ENCODE measurements at regions not wholly inside any gene's neighbourhood (a gene's known extent, or its start where the extent isn't known, plus 50 kb on each side); places are given as distances from the start of the nearest gene placed in this dataset.

DNA sequence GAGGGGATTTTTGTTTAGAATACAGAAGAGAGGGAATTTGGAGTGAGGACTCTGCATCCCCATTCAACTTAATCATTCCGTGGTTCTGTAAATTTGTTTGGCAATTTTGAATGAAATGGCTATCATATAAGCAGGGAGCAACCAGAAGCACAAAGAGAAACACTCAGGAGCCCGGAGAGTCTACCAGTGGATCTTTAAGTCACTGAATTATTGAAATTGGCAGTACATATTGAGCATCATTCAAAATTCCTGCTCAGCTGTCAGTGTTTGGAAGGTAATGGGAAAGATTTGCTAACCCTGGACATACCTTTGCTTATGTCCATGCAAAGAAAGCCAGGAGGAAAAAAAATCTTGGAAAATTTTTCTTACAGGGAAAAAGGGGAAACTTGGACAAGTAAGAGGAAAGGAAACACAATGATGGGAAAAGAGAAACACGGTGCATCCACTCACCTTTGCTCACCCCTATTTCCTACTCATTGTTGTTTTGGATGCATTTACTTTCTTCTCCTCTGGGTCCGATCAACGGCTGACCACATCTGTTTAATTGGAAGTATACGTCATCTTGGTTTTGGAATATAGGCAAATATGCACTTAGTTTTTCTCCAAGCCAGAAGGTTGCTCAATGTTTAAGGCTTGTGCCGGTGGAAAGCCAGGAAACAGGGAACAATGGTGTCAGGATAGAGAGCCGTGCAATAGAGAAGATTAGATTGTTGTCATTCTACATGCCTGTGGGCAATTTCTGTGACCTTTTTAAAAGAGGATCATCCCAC is 243.0 kb upstream of the LYPLAL1 start:
- TF ChIP-seq, protein P1, sequence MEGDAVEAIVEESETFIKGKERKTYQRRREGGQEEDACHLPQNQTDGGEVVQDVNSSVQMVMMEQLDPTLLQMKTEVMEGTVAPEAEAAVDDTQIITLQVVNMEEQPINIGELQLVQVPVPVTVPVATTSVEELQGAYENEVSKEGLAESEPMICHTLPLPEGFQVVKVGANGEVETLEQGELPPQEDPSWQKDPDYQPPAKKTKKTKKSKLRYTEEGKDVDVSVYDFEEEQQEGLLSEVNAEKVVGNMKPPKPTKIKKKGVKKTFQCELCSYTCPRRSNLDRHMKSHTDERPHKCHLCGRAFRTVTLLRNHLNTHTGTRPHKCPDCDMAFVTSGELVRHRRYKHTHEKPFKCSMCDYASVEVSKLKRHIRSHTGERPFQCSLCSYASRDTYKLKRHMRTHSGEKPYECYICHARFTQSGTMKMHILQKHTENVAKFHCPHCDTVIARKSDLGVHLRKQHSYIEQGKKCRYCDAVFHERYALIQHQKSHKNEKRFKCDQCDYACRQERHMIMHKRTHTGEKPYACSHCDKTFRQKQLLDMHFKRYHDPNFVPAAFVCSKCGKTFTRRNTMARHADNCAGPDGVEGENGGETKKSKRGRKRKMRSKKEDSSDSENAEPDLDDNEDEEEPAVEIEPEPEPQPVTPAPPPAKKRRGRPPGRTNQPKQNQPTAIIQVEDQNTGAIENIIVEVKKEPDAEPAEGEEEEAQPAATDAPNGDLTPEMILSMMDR (conservative IDR thresholded peaks at IDR 0.05; ENCODE audit: low read depth, low read length): no peak
- TF ChIP-seq EZH2 (IDR thresholded peaks at IDR 0.05; ENCODE audit: low read length, unreplicated experiment): no peak
